Fibroblast of lung (primary cell): ENCODE measurements at regions not wholly inside any gene's neighbourhood (a gene's known extent, or its start where the extent isn't known, plus 50 kb on each side); places are given as distances from the start of the nearest gene placed in this dataset.

Source experiments
- DNase-seq, 2 donors: peaks; one replicate each; pipeline versions ENCODE4 v3.0.0 to v3.0.0-alpha.2; 2010; ENCODE audit warnings: low read depth in 2 of 2
- H2AFZ ChIP-seq: 2 replicates; pipeline ENCODE4 v1.5.1; 2012; ENCODE audit warnings: low read length, control low read depth, inconsistent platforms
- H3K27ac ChIP-seq: 2 replicates; pipeline ENCODE4 v1.5.1; 2011; ENCODE audit warnings: low read length, control low read depth; ENCODE audit not compliant: insufficient read depth
- H3K27me3 ChIP-seq: 2 replicates; pipeline ENCODE4 v1.5.1; 2011; ENCODE audit warnings: mild to moderate bottlenecking, low read length; ENCODE audit not compliant: control insufficient read depth, insufficient read depth
- H3K36me3 ChIP-seq: 2 replicates; pipeline ENCODE4 v1.5.1; 2011; ENCODE audit warnings: low read length; ENCODE audit not compliant: control insufficient read depth, insufficient read depth
- H3K4me1 ChIP-seq: 2 replicates; pipeline ENCODE4 v1.5.1; 2011; ENCODE audit warnings: low read length; ENCODE audit not compliant: control insufficient read depth, insufficient read depth; ENCODE audit errors: extremely low read depth
- H3K4me2 ChIP-seq: 2 replicates; pipeline ENCODE4 v1.5.1; 2011; ENCODE audit warnings: low read length, control low read depth; ENCODE audit not compliant: insufficient read depth; ENCODE audit errors: extremely low read depth
- H3K4me3 ChIP-seq, 4 experiments: fragments of 200-600 bp in 1 of 4; sonication (generic) in 1 of 4; replicated peaks in 1 of 4; 2 replicates each; pipeline ENCODE4 v1.5.1; 2011 to 2016; ENCODE audit warnings: low read length in 4 of 4, low read depth in 3 of 4, mild to moderate bottlenecking in 3 of 4, control low read depth in 2 of 4, inconsistent platforms in 1 of 4, mixed read lengths in 1 of 4; ENCODE audit not compliant: insufficient read depth in 1 of 4; ENCODE audit errors: control extremely low read depth in 1 of 4
- H3K79me2 ChIP-seq: 2 replicates; pipeline ENCODE4 v1.5.1; 2012; ENCODE audit warnings: mild to moderate bottlenecking, low read length, inconsistent platforms; ENCODE audit not compliant: control insufficient read depth, insufficient read depth
- H3K9ac ChIP-seq: 2 replicates; pipeline ENCODE4 v1.5.1; 2011; ENCODE audit warnings: mild to moderate bottlenecking, low read length, control low read depth; ENCODE audit not compliant: insufficient read depth
- H3K9me3 ChIP-seq: 2 replicates; pipeline ENCODE4 v1.5.1; 2012; ENCODE audit warnings: low read depth, low read length; ENCODE audit not compliant: control insufficient read depth, insufficient read depth
- H4K20me1 ChIP-seq: 2 replicates; pipeline ENCODE4 v1.5.1; 2011; ENCODE audit warnings: low read length; ENCODE audit not compliant: control insufficient read depth, insufficient read depth; ENCODE audit errors: extremely low read depth
- CTCF ChIP-seq, 2 donors: IDR thresholded peaks in 1 of 2; conservative IDR thresholded peaks in 1 of 2; 1 replicate in 1 of 2; 2 replicates in 1 of 2; pipeline ENCODE4 v1.5.1; 2011 to 2012; ENCODE audit warnings: low read length in 2 of 2, control low read depth in 1 of 2, inconsistent platforms in 1 of 2, low read depth in 1 of 2, mild to moderate bottlenecking in 1 of 2
- EZH2 ChIP-seq: IDR thresholded peaks from 2 replicates; pipeline ENCODE4 v1.5.1; 2012; ENCODE audit warnings: low read length, control low read depth, mild to moderate bottlenecking; ENCODE audit errors: missing control alignments

GRCh38 chr3:176005564-176005963, 1146.4 kb downstream of the NAALADL2 start:
- no peak overlapping the region for H3K27ac ChIP-seq
- H3K79me2 ChIP-seq, result no peaks in the 10 kb centered on the region
- DNase-seq, result no peak
- no peak overlapping the region for H3K9ac ChIP-seq
- no peak overlapping the region for H3K4me2 ChIP-seq
- no peak for TF ChIP-seq EZH2
- no peak for TF ChIP-seq CTCF (conservative IDR thresholded peaks at IDR 0.05 in 1 of 2, IDR thresholded peaks at IDR 0.05 in 1 of 2; ENCODE audit: low read depth in 1 of 2, low read length in 2 of 2)
- no peaks in the 10 kb centered on the region for H3K4me1 ChIP-seq
- no peaks in the 10 kb centered on the region for H4K20me1 ChIP-seq
- H3K27me3 ChIP-seq, result no peaks in the 10 kb centered on the region
- H3K9me3 ChIP-seq, result no peaks in the 10 kb centered on the region
- H2AFZ ChIP-seq, result no peak overlapping the region
- no peak overlapping the region for H3K4me3 ChIP-seq
- no peaks in the 10 kb centered on the region for H3K36me3 ChIP-seq

DNA sequence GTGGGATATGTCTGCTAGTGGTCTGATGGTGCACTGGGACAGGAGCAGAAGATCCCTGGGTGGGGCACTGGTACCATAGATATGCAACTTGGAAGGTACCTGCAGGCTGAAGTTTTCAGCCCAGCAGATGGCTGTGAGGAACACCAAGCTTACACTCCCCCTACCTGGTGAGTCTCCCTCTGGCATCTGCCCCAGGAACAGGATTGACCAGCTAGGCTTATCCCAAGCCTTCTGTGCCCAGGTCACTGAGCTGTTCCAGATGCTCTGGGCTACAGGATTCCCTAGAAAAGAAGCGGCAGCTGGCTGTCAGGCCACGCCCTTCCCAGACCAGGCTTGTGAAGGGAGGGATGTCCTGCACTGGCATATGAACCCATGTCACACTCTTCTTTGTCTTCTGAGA, 1130.0 kb downstream of the NAALADL2 start:
- H4K20me1 ChIP-seq, result no peaks in the 10 kb centered on the region
- no peaks in the 10 kb centered on the region for H3K27me3 ChIP-seq
- H3K4me2 ChIP-seq, result no peak overlapping the region
- no peak overlapping the region for H3K4me3 ChIP-seq
- TF ChIP-seq EZH2 (no peak), CTCF (conservative IDR thresholded peaks at IDR 0.05 in 1 of 2, IDR thresholded peaks at IDR 0.05 in 1 of 2; ENCODE audit: low read depth in 1 of 2, low read length in 2 of 2) (no peak)
- H3K36me3 ChIP-seq, result no peaks in the 10 kb centered on the region
- H2AFZ ChIP-seq, result no peak overlapping the region
- no peaks in the 10 kb centered on the region for H3K79me2 ChIP-seq
- no peak overlapping the region for H3K27ac ChIP-seq
- H3K9ac ChIP-seq, result no peak overlapping the region
- no peaks in the 10 kb centered on the region for H3K9me3 ChIP-seq
- no peaks in the 10 kb centered on the region for H3K4me1 ChIP-seq
- DNase-seq, result no peak

DNA sequence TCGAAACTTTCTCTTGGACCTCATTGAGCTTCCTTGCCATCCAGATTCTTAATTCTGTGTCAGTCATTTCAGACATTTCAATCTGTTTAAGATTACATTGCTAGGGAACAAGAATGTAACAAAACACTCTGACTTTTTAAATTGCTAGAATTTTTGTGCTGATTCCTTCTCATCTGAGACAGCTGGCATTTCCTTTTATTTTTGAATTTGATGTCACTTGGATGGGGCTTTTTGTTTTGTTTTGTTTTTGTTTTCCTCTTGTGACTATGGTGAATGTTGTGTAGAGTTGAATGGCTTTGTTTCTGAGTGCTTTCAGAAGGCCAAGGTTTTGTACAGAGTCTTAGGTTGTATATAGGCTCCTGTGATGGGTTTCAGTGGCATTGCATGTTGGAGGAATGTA, 1129.3 kb downstream of the NAALADL2 start:
- H3K4me3 ChIP-seq, result no peak overlapping the region
- H3K79me2 ChIP-seq, result no peaks in the 10 kb centered on the region
- H2AFZ ChIP-seq, result no peak overlapping the region
- no peaks in the 10 kb centered on the region for H4K20me1 ChIP-seq
- H3K9ac ChIP-seq, result no peak overlapping the region
- no peaks in the 10 kb centered on the region for H3K36me3 ChIP-seq
- no peaks in the 10 kb centered on the region for H3K27me3 ChIP-seq
- no peaks in the 10 kb centered on the region for H3K9me3 ChIP-seq
- H3K4me1 ChIP-seq, result no peaks in the 10 kb centered on the region
- TF ChIP-seq CTCF (conservative IDR thresholded peaks at IDR 0.05 in 1 of 2, IDR thresholded peaks at IDR 0.05 in 1 of 2; ENCODE audit: low read depth in 1 of 2, low read length in 2 of 2) (no peak), EZH2 (no peak)
- DNase-seq, result no peak
- no peak overlapping the region for H3K4me2 ChIP-seq
- no peak overlapping the region for H3K27ac ChIP-seq
